Vagina (tissue), 2 donors: ENCODE measurements at regions not wholly inside any gene's neighbourhood (a gene's known extent, or its start where the extent isn't known, plus 50 kb on each side); places are given as distances from the start of the nearest gene placed in this dataset.

ENCODE experiments used
- DNase-seq, 2 donors: peaks; one replicate each; pipeline ENCODE4 v3.0.0-alpha.2; 2017; ENCODE audit errors: extremely low spot score in 2 of 2
- H3K27ac ChIP-seq: fragments of 200-600 bp; sonication (generic); one replicate; pipeline ENCODE4 v1.5.1; 2019
- H3K27me3 ChIP-seq: fragments of 200-600 bp; sonication (generic); one replicate; pipeline ENCODE4 v1.5.1; 2019
- H3K36me3 ChIP-seq, 2 donors: fragments of 200-600 bp; sonication (generic); one replicate each; pipeline ENCODE4 v1.5.1; 2017 to 2019
- H3K4me1 ChIP-seq: fragments of 200-600 bp; sonication (generic); one replicate; pipeline ENCODE4 v1.5.1; 2019
- H3K4me3 ChIP-seq, 2 donors: fragments of 200-600 bp; sonication (generic); 1 replicate in 1 of 2; 2 replicates in 1 of 2; pipeline ENCODE4 v1.5.1; 2016 to 2019
- H3K9me3 ChIP-seq: fragments of 200-600 bp; sonication (generic); one replicate; pipeline ENCODE4 v1.5.1; 2019
- CTCF ChIP-seq, 3 experiments: fragments of 450-650 bp in 2 of 3; fragments of 200-600 bp in 1 of 3; sonication (generic) in 1 of 3; IDR thresholded peaks; one replicate each; pipeline ENCODE4 v1.5.1; 2017 to 2019; ENCODE audit warnings: antibody characterized with exemption in 3 of 3, mild to moderate bottlenecking in 2 of 3, moderate library complexity in 2 of 3
- POLR2A ChIP-seq, 2 donors: fragments of 450-650 bp; IDR thresholded peaks; one replicate each; pipeline ENCODE4 v1.6.1; 2017; ENCODE audit warnings: antibody characterized with exemption in 2 of 2, mild to moderate bottlenecking in 2 of 2, moderate library complexity in 2 of 2
- POLR2AphosphoS5 ChIP-seq, 2 donors: sonication (generic); formaldehyde crosslinking; IDR thresholded peaks; one replicate each; pipeline ENCODE4 v1.9.0; 2017; ENCODE audit warnings: antibody characterized with exemption in 2 of 2, mild to moderate bottlenecking in 2 of 2, low read depth in 1 of 2; ENCODE audit not compliant: insufficient read depth in 1 of 2
- intact Hi-C: fragments of 100-400 bp; cut with DNase I; formaldehyde crosslinking; loops from one replicate; pipeline ENCODE4 v1.15.1; 2023

GRCh38 chr3:164132878-164133277, 945.4 kb downstream of the SI start:
- H3K4me3 ChIP-seq = no peak overlapping the region
- no peaks in the 10 kb centered on the region for H3K27me3 ChIP-seq
- H3K9me3 ChIP-seq = no peaks in the 10 kb centered on the region
- H3K36me3 ChIP-seq = no peaks in the 10 kb centered on the region
- no peak for TF ChIP-seq CTCF (IDR thresholded peaks at IDR 0.05)
- TF ChIP-seq POLR2AphosphoS5 (IDR thresholded peaks at IDR 0.05; ENCODE audit: insufficient read depth in 1 of 2, low read depth in 1 of 2) = no peak
- no peak for TF ChIP-seq POLR2A (IDR thresholded peaks at IDR 0.05)
- no peak for DNase-seq
- intact Hi-C loops = no loop called here
- no peaks in the 10 kb centered on the region for H3K4me1 ChIP-seq
- H3K27ac ChIP-seq = no peak overlapping the region

- intact Hi-C loops = no loop called here
- no peaks in the 10 kb centered on the region for H3K36me3 ChIP-seq
- TF ChIP-seq POLR2A (IDR thresholded peaks at IDR 0.05) (no peak), CTCF (IDR thresholded peaks at IDR 0.05) (no peak), POLR2AphosphoS5 (IDR thresholded peaks at IDR 0.05; ENCODE audit: insufficient read depth in 1 of 2, low read depth in 1 of 2) (no peak)
- no peak for DNase-seq
- H3K27ac ChIP-seq = no peak overlapping the region
- no peaks in the 10 kb centered on the region for H3K9me3 ChIP-seq
- no peaks in the 10 kb centered on the region for H3K4me1 ChIP-seq
- no peaks in the 10 kb centered on the region for H3K27me3 ChIP-seq
- H3K4me3 ChIP-seq = no peak overlapping the region
Observed at GRCh38 chr3:164113371-164114332, 964.6 kb downstream of the SI start.

GRCh38 chr3:164096352-164096751, 981.9 kb downstream of the SI start:
- Histone ChIP-seq H3K4me3 (no peak overlapping the region), H3K27ac (no peak overlapping the region), H3K9me3 (no peaks in the 10 kb centered on the region), H3K36me3 (no peaks in the 10 kb centered on the region), H3K27me3 (no peaks in the 10 kb centered on the region), H3K4me1 (no peaks in the 10 kb centered on the region)
- TF ChIP-seq POLR2AphosphoS5 (IDR thresholded peaks at IDR 0.05; ENCODE audit: insufficient read depth in 1 of 2, low read depth in 1 of 2) = no peak
- TF ChIP-seq CTCF (IDR thresholded peaks at IDR 0.05) = no peak
- no peak for TF ChIP-seq POLR2A (IDR thresholded peaks at IDR 0.05)
- DNase-seq = no peak
- intact Hi-C loops = no loop called here

GRCh38 chr3:164095949-164096348, 982.3 kb downstream of the SI start:
- DNase-seq = no peak
- H3K36me3 ChIP-seq = no peaks in the 10 kb centered on the region
- no peaks in the 10 kb centered on the region for H3K27me3 ChIP-seq
- H3K9me3 ChIP-seq = no peaks in the 10 kb centered on the region
- intact Hi-C loops = no loop called here
- H3K4me3 ChIP-seq = no peak overlapping the region
- no peaks in the 10 kb centered on the region for H3K4me1 ChIP-seq
- TF ChIP-seq CTCF (IDR thresholded peaks at IDR 0.05) (no peak), POLR2AphosphoS5 (IDR thresholded peaks at IDR 0.05; ENCODE audit: insufficient read depth in 1 of 2, low read depth in 1 of 2) (no peak), POLR2A (IDR thresholded peaks at IDR 0.05) (no peak)
- H3K27ac ChIP-seq = no peak overlapping the region

GRCh38 chr3:164095279-164095678, 983.0 kb downstream of the SI start:
- no peaks in the 10 kb centered on the region for H3K4me1 ChIP-seq
- no peak for DNase-seq
- no peaks in the 10 kb centered on the region for H3K36me3 ChIP-seq
- no peaks in the 10 kb centered on the region for H3K27me3 ChIP-seq
- no peaks in the 10 kb centered on the region for H3K9me3 ChIP-seq
- no peak overlapping the region for H3K4me3 ChIP-seq
- no peak overlapping the region for H3K27ac ChIP-seq
- intact Hi-C loops = no loop called here
- TF ChIP-seq POLR2AphosphoS5 (IDR thresholded peaks at IDR 0.05; ENCODE audit: insufficient read depth in 1 of 2, low read depth in 1 of 2) = no peak
- no peak for TF ChIP-seq CTCF (IDR thresholded peaks at IDR 0.05)
- no peak for TF ChIP-seq POLR2A (IDR thresholded peaks at IDR 0.05)
